ENCODE measurements at regions not wholly inside any gene's neighbourhood (a gene's known extent, or its start where the extent isn't known, plus 50 kb on each side); places are given as distances from the start of the nearest gene placed in this dataset.

DNA sequence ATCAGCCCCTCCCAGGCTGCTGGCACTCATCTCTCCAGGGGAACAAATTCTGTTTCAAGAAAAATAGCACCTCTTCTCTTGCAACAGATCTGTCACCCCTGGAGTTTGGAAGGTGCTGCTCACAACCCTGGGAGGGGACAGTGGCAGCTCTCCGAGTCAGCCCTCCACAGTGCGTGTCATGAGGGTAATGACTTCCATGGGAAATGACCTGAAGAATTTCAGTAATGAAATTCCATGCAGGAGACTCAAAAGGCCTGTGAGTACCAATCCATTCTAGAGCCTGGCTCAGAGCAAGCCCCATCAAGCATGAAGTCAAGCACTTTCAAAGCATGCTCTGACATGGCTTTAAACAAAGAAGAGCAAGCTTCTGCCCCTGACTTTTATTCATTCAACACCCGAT lies 276.3 kb upstream of the PARD3B start:
- Histone ChIP-seq H3K27ac (no peak overlapping the region), H3K36me3 (no peaks in the 10 kb centered on the region), H3K4me1 (no peaks in the 10 kb centered on the region), H3K4me3 (no peak overlapping the region), H3K27me3 (no peaks in the 10 kb centered on the region), H3K9me3 (no peaks in the 10 kb centered on the region)
- intact Hi-C loops (cut with DNase I) = loop anchor here in 1 of 2 donors (10.0 kb wide), 1 partner anchor 114 kb away; no protein-coding TSS in a partner anchor
- TF ChIP-seq POLR2A (IDR thresholded peaks at IDR 0.05) = no peak
- TF ChIP-seq, protein P1, sequence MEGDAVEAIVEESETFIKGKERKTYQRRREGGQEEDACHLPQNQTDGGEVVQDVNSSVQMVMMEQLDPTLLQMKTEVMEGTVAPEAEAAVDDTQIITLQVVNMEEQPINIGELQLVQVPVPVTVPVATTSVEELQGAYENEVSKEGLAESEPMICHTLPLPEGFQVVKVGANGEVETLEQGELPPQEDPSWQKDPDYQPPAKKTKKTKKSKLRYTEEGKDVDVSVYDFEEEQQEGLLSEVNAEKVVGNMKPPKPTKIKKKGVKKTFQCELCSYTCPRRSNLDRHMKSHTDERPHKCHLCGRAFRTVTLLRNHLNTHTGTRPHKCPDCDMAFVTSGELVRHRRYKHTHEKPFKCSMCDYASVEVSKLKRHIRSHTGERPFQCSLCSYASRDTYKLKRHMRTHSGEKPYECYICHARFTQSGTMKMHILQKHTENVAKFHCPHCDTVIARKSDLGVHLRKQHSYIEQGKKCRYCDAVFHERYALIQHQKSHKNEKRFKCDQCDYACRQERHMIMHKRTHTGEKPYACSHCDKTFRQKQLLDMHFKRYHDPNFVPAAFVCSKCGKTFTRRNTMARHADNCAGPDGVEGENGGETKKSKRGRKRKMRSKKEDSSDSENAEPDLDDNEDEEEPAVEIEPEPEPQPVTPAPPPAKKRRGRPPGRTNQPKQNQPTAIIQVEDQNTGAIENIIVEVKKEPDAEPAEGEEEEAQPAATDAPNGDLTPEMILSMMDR (IDR thresholded peaks at IDR 0.05) = no peak
- no CpG with 5 or more reads among the region's 3 CpGs for WGBS (ENCODE audit: insufficient coverage, low coverage, low lambda C conversion rate, missing lambda C conversion rate)
- DNase-seq (no peak), ATAC-seq (no peak)

DNA sequence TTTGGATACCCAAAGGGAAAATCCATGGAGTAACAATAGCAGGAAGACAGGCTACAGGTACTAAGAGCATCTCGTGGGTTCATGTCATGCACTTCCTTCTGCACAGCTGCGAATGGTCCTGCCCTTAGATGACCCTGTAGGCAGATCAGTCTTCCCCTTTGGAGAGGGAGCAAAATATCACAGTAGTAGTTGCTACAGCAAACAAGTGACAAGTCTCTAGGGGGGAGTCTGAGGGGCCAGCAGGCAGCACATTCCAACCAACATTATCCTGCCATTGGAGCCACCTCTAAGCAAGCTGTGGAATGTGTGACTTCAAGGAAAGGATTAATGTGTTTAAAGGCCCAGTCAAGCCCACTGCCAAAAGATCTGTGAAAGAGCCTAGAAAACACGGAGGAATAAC lies 273.2 kb upstream of the PARD3B start:
- intact Hi-C loops (cut with DNase I) = no loop called here

DNA sequence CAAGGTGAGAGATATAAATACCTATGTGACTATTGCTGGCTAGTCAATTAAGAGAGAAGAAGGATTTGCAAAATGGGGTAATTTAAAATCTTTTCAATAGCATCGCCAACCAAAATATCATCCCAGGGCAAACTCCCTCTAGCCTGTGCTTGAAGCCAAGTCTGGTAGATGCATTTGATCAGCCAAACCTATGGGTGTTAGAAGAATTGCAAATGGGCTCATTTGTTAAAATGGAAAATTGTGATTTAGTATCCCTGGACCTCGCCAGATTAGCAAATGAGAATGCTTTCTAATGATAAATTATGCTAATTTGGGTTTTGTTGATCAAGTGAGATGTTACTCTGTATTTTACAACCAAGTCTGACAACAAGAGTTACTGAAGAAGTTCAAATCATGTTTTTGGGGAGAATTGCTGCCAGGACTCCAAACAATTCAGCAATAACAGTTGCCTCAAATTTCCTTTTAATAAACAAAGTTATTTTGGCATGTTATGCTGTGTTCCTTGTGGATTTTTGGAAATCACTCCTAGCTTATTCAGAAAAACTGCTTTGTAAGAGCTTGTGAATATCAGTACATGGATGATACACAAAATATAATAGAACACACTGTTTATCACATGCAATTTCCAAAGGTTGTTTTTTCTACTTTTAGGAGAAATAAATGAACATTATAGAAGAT lies 272.5 kb upstream of the PARD3B start:
- no peaks in the 10 kb centered on the region for H3K27me3 ChIP-seq
- no peaks in the 10 kb centered on the region for H3K36me3 ChIP-seq
- WGBS (ENCODE audit: insufficient coverage, low coverage, low lambda C conversion rate, missing lambda C conversion rate) = 85% methylated on average over 2 of the region's 2 CpGs
- no peak overlapping the region for H3K27ac ChIP-seq
- intact Hi-C loops (cut with DNase I) = no loop called here
- TF ChIP-seq, protein P1 (IDR thresholded peaks at IDR 0.05) = no peak
- TF ChIP-seq POLR2A (IDR thresholded peaks at IDR 0.05) = no peak
- DNase-seq = no peak
- no peak overlapping the region for H3K4me3 ChIP-seq
- no peaks in the 10 kb centered on the region for H3K4me1 ChIP-seq
- no peaks in the 10 kb centered on the region for H3K9me3 ChIP-seq
- no peak for ATAC-seq

More for the DNA sequence above, 273.2 kb upstream of the PARD3B start:
- no peaks in the 10 kb centered on the region for H3K9me3 ChIP-seq
- ATAC-seq (no peak), DNase-seq (no peak)
- H3K4me1 ChIP-seq = no peaks in the 10 kb centered on the region
- H3K36me3 ChIP-seq = no peaks in the 10 kb centered on the region
- no peaks in the 10 kb centered on the region for H3K27me3 ChIP-seq
- 54% methylated on average over 3 of the region's 3 CpGs for WGBS (ENCODE audit: insufficient coverage, low coverage, low lambda C conversion rate, missing lambda C conversion rate)
- H3K4me3 ChIP-seq = no peak overlapping the region
- TF ChIP-seq, protein P1 (IDR thresholded peaks at IDR 0.05) = no peak
- no peak for TF ChIP-seq POLR2A (IDR thresholded peaks at IDR 0.05)
- H3K27ac ChIP-seq = no peak overlapping the region

DNA sequence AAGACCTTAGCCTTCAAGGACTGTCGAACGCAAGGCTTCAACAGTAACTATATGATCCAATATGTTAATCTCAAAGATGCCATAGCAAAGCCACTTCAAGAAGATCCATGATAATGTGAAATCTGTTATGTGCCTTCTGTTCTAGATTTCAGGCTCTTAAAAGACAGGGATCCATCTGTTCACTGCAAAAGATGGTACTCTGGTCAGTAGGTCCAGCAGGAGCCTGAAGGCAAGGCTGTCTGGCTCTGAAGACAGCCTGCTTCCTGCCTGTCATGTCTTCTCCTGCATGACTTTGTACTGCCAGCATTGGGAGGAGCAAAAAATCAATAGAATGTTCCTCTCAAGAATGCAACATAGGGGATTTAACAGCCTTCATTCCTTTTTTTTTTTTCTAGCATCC lies 270.8 kb upstream of the PARD3B start:
- no peaks in the 10 kb centered on the region for H3K36me3 ChIP-seq
- no peak for ATAC-seq
- no peak for TF ChIP-seq POLR2A (IDR thresholded peaks at IDR 0.05)
- no peak for DNase-seq
- H3K27me3 ChIP-seq = no peaks in the 10 kb centered on the region
- H3K9me3 ChIP-seq = no peaks in the 10 kb centered on the region
- 82% methylated on average over 2 of the region's 2 CpGs for WGBS (ENCODE audit: insufficient coverage, low coverage, low lambda C conversion rate, missing lambda C conversion rate)
- no peaks in the 10 kb centered on the region for H3K4me1 ChIP-seq
- H3K4me3 ChIP-seq = no peak overlapping the region
- no peak overlapping the region for H3K27ac ChIP-seq
- intact Hi-C loops (cut with DNase I) = no loop called here

DNA sequence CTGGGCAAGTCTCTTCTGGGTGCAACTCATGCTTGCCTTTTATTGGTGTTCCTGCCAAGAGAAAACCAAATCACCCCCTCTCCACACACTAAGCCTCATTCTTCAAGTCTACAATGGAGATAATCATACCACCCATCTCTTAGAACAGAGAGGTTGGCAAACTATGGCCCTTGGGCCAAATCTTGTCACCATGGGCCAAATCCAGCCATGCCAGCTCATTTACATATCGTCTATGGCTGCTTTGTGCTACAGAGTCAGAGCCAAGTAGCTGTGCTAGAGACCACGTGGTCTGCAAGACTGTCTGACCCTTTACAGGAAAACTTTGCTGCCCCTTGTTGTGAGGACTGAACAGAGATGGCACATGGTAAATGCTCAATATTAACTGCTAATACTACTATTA lies 270.3 kb upstream of the PARD3B start:
- no peak for TF ChIP-seq POLR2A (IDR thresholded peaks at IDR 0.05)
- TF ChIP-seq, protein P1 (IDR thresholded peaks at IDR 0.05) = no peak
- intact Hi-C loops (cut with DNase I) = no loop called here
- H3K4me3 ChIP-seq = no peak overlapping the region
- H3K9me3 ChIP-seq = no peaks in the 10 kb centered on the region
- 83% methylated on average over 1 of the region's 2 CpGs for WGBS (ENCODE audit: insufficient coverage, low coverage, low lambda C conversion rate, missing lambda C conversion rate)
- H3K4me1 ChIP-seq = no peaks in the 10 kb centered on the region
- ATAC-seq (no peak), DNase-seq (no peak)
- H3K27me3 ChIP-seq = no peaks in the 10 kb centered on the region
- no peaks in the 10 kb centered on the region for H3K36me3 ChIP-seq
- H3K27ac ChIP-seq = no peak overlapping the region

Measured in right lobe of liver (tissue), 6 donors.